Smooth muscle cell (in vitro differentiated cells): ENCODE measurements at regions not wholly inside any gene's neighbourhood (a gene's known extent, or its start where the extent isn't known, plus 50 kb on each side); places are given as distances from the start of the nearest gene placed in this dataset.

Source experiments
- DNase-seq: peaks from one replicate; lab custom pipeline; 2025; ENCODE audit not compliant: unreplicated experiment; lab: John Stamatoyannopoulos, UW
- H2AFZ ChIP-seq: fragments of 200-600 bp; sonication (generic); 2 replicates; pipeline ENCODE4 v1.6.0; 2016; ENCODE audit warnings: antibody characterized with exemption, low read depth, mild to moderate bottlenecking
- H3F3A ChIP-seq: fragments of 200-600 bp; sonication (generic); 2 replicates; pipeline ENCODE4 v1.6.0; 2017; ENCODE audit warnings: antibody characterized with exemption, low read depth
- H3K27ac ChIP-seq: fragments of 200-600 bp; sonication (generic); 2 replicates; pipeline ENCODE4 v1.5.1; 2016; ENCODE audit warnings: low read depth, mild to moderate bottlenecking
- H3K27me3 ChIP-seq: fragments of 200-600 bp; sonication (generic); 2 replicates; pipeline ENCODE4 v1.6.1; 2016; ENCODE audit warnings: low read depth, mild to moderate bottlenecking
- H3K36me3 ChIP-seq: fragments of 200-600 bp; sonication (generic); 2 replicates; pipeline ENCODE4 v1.5.1; 2016; ENCODE audit warnings: low read depth
- H3K4me1 ChIP-seq: fragments of 200-600 bp; sonication (generic); 2 replicates; pipeline ENCODE4 v1.5.1; 2016; ENCODE audit warnings: low read depth
- H3K4me2 ChIP-seq: fragments of 200-600 bp; sonication (generic); 2 replicates; pipeline ENCODE4 v1.6.0; 2016; ENCODE audit warnings: mild to moderate bottlenecking
- H3K4me3 ChIP-seq: fragments of 200-600 bp; sonication (generic); 2 replicates; pipeline ENCODE4 v1.5.1; 2016; ENCODE audit warnings: mild to moderate bottlenecking
- H3K79me2 ChIP-seq: fragments of 200-600 bp; sonication (generic); 2 replicates; pipeline ENCODE4 v1.6.0; 2016; ENCODE audit warnings: low read depth, mild to moderate bottlenecking
- H3K9ac ChIP-seq: fragments of 200-600 bp; sonication (generic); 2 replicates; pipeline ENCODE4 v1.6.0; 2016; ENCODE audit warnings: low read depth
- H3K9me3 ChIP-seq: fragments of 200-600 bp; sonication (generic); replicated peaks from 2 replicates; pipeline ENCODE4 v1.5.1; 2016; ENCODE audit warnings: low read depth
- H4K20me1 ChIP-seq: fragments of 200-600 bp; sonication (generic); 2 replicates; pipeline ENCODE4 v1.6.0; 2016; ENCODE audit warnings: low read depth
- WGBS: methylation state at CpG from one replicate; pipeline ENCODE4 v1.1.7; 2016; ENCODE audit warnings: low lambda C conversion rate; 5-methylcytosine and 5-hydroxymethylcytosine counted together
- TF ChIP-seq, protein P1 (sequence below): fragments of 200-600 bp; sonication (generic); IDR thresholded peaks from 2 replicates; pipeline ENCODE4 v1.5.1; 2017; ENCODE audit warnings: borderline replicate concordance, mild to moderate bottlenecking, antibody characterized with exemption; ENCODE audit not compliant: insufficient read depth, poor library complexity, severe bottlenecking

DNA sequence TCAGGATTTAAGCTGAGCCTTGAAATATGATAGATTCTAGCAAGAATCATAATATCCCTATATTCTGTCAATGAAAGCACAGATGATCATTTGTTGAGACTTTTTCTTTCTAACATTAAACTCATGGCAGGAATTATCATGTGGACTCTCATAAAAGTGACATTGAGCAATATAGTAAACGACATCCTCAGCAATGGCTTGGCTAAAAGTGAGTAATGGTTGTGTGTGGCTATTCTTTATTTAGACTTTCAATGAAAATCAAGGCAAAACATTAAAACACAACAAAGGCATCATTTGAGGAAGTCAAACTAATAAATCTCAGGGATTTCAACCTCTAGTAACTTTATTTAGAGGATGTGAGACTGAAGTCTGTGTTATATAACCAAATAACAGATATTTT, 257.8 kb upstream of the ADGRL4 start:
- peak overlapping the region; percentile 35 for H2AFZ ChIP-seq
- 25% methylated on average over 1 of the region's 1 CpG for WGBS
- H3K4me2 ChIP-seq, result no peak overlapping the region
- no peak overlapping the region for H3K9ac ChIP-seq
- no peak for DNase-seq
- no peaks in the 10 kb centered on the region for H3K36me3 ChIP-seq
- H3K4me1 ChIP-seq, result peaks cover 10% of the 10 kb centered on the region
- no peak overlapping the region for H3K27ac ChIP-seq
- H3F3A ChIP-seq, result no peaks in the 10 kb centered on the region
- no peaks in the 10 kb centered on the region for H3K27me3 ChIP-seq
- no peaks in the 10 kb centered on the region for H4K20me1 ChIP-seq
- H3K4me3 ChIP-seq, result no peak overlapping the region
- H3K79me2 ChIP-seq, result no peaks in the 10 kb centered on the region
- no peaks in the 10 kb centered on the region for H3K9me3 ChIP-seq
- TF ChIP-seq, protein P1, sequence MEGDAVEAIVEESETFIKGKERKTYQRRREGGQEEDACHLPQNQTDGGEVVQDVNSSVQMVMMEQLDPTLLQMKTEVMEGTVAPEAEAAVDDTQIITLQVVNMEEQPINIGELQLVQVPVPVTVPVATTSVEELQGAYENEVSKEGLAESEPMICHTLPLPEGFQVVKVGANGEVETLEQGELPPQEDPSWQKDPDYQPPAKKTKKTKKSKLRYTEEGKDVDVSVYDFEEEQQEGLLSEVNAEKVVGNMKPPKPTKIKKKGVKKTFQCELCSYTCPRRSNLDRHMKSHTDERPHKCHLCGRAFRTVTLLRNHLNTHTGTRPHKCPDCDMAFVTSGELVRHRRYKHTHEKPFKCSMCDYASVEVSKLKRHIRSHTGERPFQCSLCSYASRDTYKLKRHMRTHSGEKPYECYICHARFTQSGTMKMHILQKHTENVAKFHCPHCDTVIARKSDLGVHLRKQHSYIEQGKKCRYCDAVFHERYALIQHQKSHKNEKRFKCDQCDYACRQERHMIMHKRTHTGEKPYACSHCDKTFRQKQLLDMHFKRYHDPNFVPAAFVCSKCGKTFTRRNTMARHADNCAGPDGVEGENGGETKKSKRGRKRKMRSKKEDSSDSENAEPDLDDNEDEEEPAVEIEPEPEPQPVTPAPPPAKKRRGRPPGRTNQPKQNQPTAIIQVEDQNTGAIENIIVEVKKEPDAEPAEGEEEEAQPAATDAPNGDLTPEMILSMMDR, result no peak

DNA sequence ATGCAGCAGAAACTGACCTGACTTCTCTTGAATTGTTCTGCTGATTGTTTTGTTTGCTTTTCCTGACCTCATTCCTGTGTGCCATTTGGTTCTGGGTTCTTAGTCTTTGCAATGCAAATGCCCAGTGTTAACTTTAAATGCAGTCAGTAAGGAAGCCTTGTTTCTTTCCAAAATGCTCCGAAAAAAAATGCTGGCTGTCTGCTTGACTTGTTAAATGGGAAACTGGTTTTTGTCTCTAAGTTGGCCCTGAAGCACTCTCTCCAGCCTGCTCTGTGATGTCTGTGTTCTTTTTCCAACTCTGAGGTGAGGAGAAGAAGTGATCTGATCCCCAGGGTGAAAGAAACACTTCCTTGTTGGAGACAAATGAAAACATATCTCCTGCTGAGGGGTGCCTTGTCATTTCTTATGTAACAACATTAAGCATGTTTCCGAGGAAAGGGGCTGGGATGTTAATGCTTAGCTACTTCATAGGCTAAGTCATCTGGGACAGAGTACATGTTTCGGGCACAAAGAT, 256.3 kb upstream of the ADGRL4 start:
- TF ChIP-seq, protein P1, result no peak
- Histone ChIP-seq H3K9ac (no peak overlapping the region), H2AFZ (peak overlapping the region; percentile 91), H3K4me1 (peaks cover 10% of the 10 kb centered on the region), H3K27me3 (no peaks in the 10 kb centered on the region), H3K4me2 (no peak overlapping the region), H3K4me3 (no peak overlapping the region), H3F3A (no peaks in the 10 kb centered on the region), H3K36me3 (no peaks in the 10 kb centered on the region), H3K79me2 (no peaks in the 10 kb centered on the region), H3K9me3 (no peaks in the 10 kb centered on the region), H3K27ac (no peak overlapping the region), H4K20me1 (no peaks in the 10 kb centered on the region)
- no peak for DNase-seq
- 39% methylated on average over 3 of the region's 3 CpGs for WGBS

DNA sequence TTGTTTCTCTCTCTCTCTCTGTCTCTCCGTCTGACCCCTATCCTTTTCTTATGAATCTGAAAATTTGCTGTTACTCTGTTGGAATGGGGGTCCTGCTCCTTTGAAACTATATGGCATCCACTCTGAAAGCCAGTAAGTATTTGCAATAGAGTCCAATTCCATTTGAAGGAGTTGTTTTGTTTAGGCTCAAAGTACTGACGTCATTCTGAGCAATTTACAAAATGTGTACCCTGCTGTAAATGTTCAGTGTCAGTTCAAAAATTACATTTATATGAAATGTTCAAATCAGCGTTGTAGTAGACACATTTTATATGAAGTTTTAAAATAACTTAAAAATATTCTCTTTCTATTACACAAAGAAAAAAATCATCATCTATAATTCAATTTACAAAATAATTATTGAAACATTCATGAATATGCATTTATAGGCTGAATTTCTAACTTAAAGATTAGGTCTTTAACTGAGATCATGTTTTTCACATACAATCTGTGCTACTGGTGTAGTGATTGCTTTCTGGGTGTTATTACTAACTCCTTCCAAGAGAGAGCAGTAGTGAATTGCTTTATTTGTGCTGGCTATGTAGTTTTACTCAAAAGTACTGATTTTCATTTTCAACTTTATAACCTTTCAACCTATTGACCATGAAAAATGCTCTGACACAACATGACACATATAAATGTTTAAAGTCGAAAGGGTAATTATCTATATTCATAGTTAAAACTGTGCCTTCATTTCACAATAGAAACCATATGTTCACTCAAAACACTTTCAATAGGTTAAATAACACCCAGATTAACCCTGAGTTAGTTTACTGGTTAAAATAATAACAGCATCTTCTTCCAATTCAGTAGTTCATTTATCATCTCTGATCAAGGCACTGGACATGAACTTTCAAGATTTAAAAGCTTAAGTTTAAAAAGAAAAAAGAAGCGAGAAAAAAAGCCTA, 253.1 kb upstream of the ADGRL4 start:
- H3K9ac ChIP-seq, result no peak overlapping the region
- peaks cover 10% of the 10 kb centered on the region for H3K4me1 ChIP-seq
- H3K36me3 ChIP-seq, result no peaks in the 10 kb centered on the region
- no peaks in the 10 kb centered on the region for H4K20me1 ChIP-seq
- 50% methylated on average over 5 of the region's 5 CpGs for WGBS
- H3K27ac ChIP-seq, result no peak overlapping the region
- no peaks in the 10 kb centered on the region for H3K79me2 ChIP-seq
- no peak overlapping the region for H3K4me2 ChIP-seq
- H3K27me3 ChIP-seq, result no peaks in the 10 kb centered on the region
- H3F3A ChIP-seq, result no peaks in the 10 kb centered on the region
- H2AFZ ChIP-seq, result no peak overlapping the region
- H3K4me3 ChIP-seq, result no peak overlapping the region
- TF ChIP-seq, protein P1, result peak; percentile 63
- H3K9me3 ChIP-seq, result no peaks in the 10 kb centered on the region
- no peak for DNase-seq
